SH-SY5Y (cell line): ENCODE measurements at regions not wholly inside any gene's neighbourhood (a gene's known extent, or its start where the extent isn't known, plus 50 kb on each side); places are given as distances from the start of the nearest gene placed in this dataset.

Source experiments
- GATA2 ChIP-seq: IDR thresholded peaks from 2 replicates; pipeline ENCODE4 v1.6.1; 2011; ENCODE audit warnings: mild to moderate bottlenecking, low read depth, low read length
- GATA3 ChIP-seq: IDR thresholded peaks from 2 replicates; pipeline ENCODE4 v1.6.1; 2011; ENCODE audit warnings: low read depth, mild to moderate bottlenecking, low read length, moderate library complexity

DNA sequence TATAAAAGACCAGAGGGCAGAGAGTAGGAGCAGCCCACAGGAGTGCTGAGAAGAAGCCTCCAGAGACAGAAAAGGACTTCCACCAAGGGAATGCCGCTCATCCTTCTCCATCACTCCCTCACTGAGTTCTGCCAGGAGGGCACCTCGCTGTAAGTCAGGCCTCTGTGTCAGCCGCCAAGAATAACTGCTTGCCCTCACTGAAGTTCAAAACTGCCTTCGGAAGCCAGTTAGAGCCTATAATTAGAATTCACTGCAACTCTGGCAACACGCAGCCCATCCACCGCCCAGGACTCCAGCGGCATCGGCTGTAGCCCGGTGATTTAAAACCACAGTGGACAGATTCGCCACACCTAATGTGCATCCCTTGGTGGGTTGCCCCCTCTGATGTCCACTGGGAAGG lies 281.8 kb upstream of the ZNF507 start:
- TF ChIP-seq GATA3 (no peak), GATA2 (no peak)
